ENCODE measurements at regions not wholly inside any gene's neighbourhood (a gene's known extent, or its start where the extent isn't known, plus 50 kb on each side); places are given as distances from the start of the nearest gene placed in this dataset.

DNA sequence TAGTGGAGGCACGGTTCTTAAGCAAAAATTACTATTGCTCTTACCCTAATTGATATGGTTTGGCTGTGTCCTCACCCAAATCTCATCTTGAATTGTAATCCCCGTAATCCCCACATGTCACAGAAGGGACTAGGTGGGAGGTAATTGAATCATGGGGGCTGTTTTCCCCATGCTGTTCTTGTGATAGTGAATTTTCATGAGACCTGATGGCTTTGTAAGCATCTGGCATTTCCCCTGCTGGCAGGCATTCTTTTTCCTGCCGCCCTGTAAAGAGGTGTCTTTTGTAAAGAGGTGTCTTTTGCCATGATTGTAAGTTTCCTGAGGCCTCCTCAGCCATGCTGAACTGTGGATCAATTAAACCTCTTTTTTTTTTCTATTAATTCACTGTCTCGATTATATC lies 1691.8 kb upstream of the SLC39A10 start:
- TF ChIP-seq ZNF792 (tag by site-specific recombination; IDR thresholded peaks at IDR 0.05) (no peak), ZNF211 (tag by site-specific recombination; IDR thresholded peaks at IDR 0.05; ENCODE audit: low read depth) (no peak), ZNF473 (tag by site-specific recombination; IDR thresholded peaks at IDR 0.05) (no peak), MEIS1 (CRISPR knock-in tag; IDR thresholded peaks at IDR 0.05; ENCODE audit: borderline replicate concordance) (no peak), KLF16 (tag by site-specific recombination; IDR thresholded peaks at IDR 0.05) (no peak), ZNF350 (tag by site-specific recombination; IDR thresholded peaks at IDR 0.05) (no peak), ZNF274 (IDR thresholded peaks at IDR 0.05; ENCODE audit: low read length) (no peak), ZNF274 (tag by site-specific recombination; IDR thresholded peaks at IDR 0.05; ENCODE audit: borderline replicate concordance) (no peak), ZBTB20 (tag by site-specific recombination; IDR thresholded peaks at IDR 0.05) (no peak), KLF9 (tag by site-specific recombination; IDR thresholded peaks at IDR 0.05; ENCODE audit: low read depth) (no peak), ZNF776 (tag by site-specific recombination; IDR thresholded peaks at IDR 0.05; ENCODE audit: borderline replicate concordance) (no peak)
- TF ChIP-seq, protein P1, sequence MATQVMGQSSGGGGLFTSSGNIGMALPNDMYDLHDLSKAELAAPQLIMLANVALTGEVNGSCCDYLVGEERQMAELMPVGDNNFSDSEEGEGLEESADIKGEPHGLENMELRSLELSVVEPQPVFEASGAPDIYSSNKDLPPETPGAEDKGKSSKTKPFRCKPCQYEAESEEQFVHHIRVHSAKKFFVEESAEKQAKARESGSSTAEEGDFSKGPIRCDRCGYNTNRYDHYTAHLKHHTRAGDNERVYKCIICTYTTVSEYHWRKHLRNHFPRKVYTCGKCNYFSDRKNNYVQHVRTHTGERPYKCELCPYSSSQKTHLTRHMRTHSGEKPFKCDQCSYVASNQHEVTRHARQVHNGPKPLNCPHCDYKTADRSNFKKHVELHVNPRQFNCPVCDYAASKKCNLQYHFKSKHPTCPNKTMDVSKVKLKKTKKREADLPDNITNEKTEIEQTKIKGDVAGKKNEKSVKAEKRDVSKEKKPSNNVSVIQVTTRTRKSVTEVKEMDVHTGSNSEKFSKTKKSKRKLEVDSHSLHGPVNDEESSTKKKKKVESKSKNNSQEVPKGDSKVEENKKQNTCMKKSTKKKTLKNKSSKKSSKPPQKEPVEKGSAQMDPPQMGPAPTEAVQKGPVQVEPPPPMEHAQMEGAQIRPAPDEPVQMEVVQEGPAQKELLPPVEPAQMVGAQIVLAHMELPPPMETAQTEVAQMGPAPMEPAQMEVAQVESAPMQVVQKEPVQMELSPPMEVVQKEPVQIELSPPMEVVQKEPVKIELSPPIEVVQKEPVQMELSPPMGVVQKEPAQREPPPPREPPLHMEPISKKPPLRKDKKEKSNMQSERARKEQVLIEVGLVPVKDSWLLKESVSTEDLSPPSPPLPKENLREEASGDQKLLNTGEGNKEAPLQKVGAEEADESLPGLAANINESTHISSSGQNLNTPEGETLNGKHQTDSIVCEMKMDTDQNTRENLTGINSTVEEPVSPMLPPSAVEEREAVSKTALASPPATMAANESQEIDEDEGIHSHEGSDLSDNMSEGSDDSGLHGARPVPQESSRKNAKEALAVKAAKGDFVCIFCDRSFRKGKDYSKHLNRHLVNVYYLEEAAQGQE (tag by site-specific recombination; IDR thresholded peaks at IDR 0.05): no peak
- TF ChIP-seq, protein P2, sequence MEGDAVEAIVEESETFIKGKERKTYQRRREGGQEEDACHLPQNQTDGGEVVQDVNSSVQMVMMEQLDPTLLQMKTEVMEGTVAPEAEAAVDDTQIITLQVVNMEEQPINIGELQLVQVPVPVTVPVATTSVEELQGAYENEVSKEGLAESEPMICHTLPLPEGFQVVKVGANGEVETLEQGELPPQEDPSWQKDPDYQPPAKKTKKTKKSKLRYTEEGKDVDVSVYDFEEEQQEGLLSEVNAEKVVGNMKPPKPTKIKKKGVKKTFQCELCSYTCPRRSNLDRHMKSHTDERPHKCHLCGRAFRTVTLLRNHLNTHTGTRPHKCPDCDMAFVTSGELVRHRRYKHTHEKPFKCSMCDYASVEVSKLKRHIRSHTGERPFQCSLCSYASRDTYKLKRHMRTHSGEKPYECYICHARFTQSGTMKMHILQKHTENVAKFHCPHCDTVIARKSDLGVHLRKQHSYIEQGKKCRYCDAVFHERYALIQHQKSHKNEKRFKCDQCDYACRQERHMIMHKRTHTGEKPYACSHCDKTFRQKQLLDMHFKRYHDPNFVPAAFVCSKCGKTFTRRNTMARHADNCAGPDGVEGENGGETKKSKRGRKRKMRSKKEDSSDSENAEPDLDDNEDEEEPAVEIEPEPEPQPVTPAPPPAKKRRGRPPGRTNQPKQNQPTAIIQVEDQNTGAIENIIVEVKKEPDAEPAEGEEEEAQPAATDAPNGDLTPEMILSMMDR (tag by site-specific recombination; IDR thresholded peaks at IDR 0.05): no peak
